IMR-90 (cell line): ENCODE measurements at regions not wholly inside any gene's neighbourhood (a gene's known extent, or its start where the extent isn't known, plus 50 kb on each side); places are given as distances from the start of the nearest gene placed in this dataset.

ENCODE experiments used
- ATAC-seq: fragments of 200-7000 bp; cut with Tn5 transposase; 2 replicates; pipeline ENCODE4 v1.9.1; 2020; ENCODE audit warnings: low read depth, mild to moderate bottlenecking, moderate library complexity
- BruUV-seq: library from RNA; stranded (reverse); fragments of 400-500 nt; replicated peaks from 2 replicates; lab custom pipeline; 2021; lab: Mats Ljungman, UMichigan
- CTCF ChIA-PET: fragments of 300-600 bp; formaldehyde crosslinking; extraction: SDS; loops from one replicate; lab custom pipeline; 2021; ENCODE audit warnings: antibody characterized with exemption; lab: Yijun Ruan, JAX
- POLR2A ChIA-PET: fragments of 300-600 bp; sonication (Branson Sonifier 250); formaldehyde crosslinking; loops from one replicate; lab custom pipeline; 2022; ENCODE audit warnings: antibody characterized with exemption; ENCODE audit not compliant: unreplicated experiment; lab: Charles Lee
- DNase-seq: peaks from one replicate; pipeline ENCODE4 v3.0.0; 2013
- H2AFZ ChIP-seq: replicated peaks from 2 replicates; pipeline ENCODE3; 2013; ENCODE audit warnings: low read length, mild to moderate bottlenecking; ENCODE audit not compliant: poor library complexity
- H2AK5ac ChIP-seq: 2 replicates; pipeline ENCODE4 v1.6.1; 2013; ENCODE audit warnings: low read depth, low read length, inconsistent platforms
- H2AK9ac ChIP-seq: replicated peaks from 2 replicates; pipeline ENCODE3; 2013; ENCODE audit warnings: mild to moderate bottlenecking, low read depth, low read length, moderate library complexity; ENCODE audit not compliant: poor library complexity
- H2BK120ac ChIP-seq: 2 replicates; pipeline ENCODE4 v1.6.1; 2013; ENCODE audit warnings: low read depth, low read length, inconsistent platforms
- H2BK15ac ChIP-seq: 3 replicates; pipeline ENCODE4 v1.6.1; 2013; ENCODE audit warnings: low read depth, low read length, inconsistent platforms
- H2BK20ac ChIP-seq: 2 replicates; pipeline ENCODE4 v1.6.1; 2013; ENCODE audit warnings: low read depth, mild to moderate bottlenecking, inconsistent platforms, low read length, moderate library complexity
- H2BK5ac ChIP-seq: 2 replicates; pipeline ENCODE4 v1.6.1; 2013; ENCODE audit warnings: mild to moderate bottlenecking, low read depth, low read length, inconsistent platforms; ENCODE audit not compliant: poor library complexity, severe bottlenecking
- H3K14ac ChIP-seq: replicated peaks from 2 replicates; pipeline ENCODE4 v1.6.1; 2013; ENCODE audit warnings: low read depth, low read length, inconsistent platforms
- H3K18ac ChIP-seq: 2 replicates; pipeline ENCODE4 v1.6.1; 2013; ENCODE audit warnings: low read depth, low read length, control low read depth
- H3K23ac ChIP-seq: 2 replicates; pipeline ENCODE4 v1.6.1; 2013; ENCODE audit warnings: low read depth, low read length, inconsistent platforms
- H3K27ac ChIP-seq: 2 replicates; pipeline ENCODE4 v1.5.1; 2013; ENCODE audit warnings: mild to moderate bottlenecking, control low read depth, low read length; ENCODE audit not compliant: insufficient read depth
- H3K27me3 ChIP-seq: 2 replicates; pipeline ENCODE4 v1.6.1; 2013; ENCODE audit warnings: low read length; ENCODE audit not compliant: control insufficient read depth, insufficient read depth
- H3K36me3 ChIP-seq: 2 replicates; pipeline ENCODE4 v1.6.1; 2013; ENCODE audit warnings: low read length, mixed read lengths; ENCODE audit not compliant: control insufficient read depth, insufficient read depth
- H3K4ac ChIP-seq: 2 replicates; pipeline ENCODE4 v1.6.1; 2013; ENCODE audit warnings: low read depth, low read length, inconsistent platforms
- H3K4me1 ChIP-seq: 2 replicates; pipeline ENCODE4 v1.6.1; 2013; ENCODE audit warnings: low read length, mixed read lengths; ENCODE audit not compliant: control insufficient read depth, insufficient read depth
- H3K4me2 ChIP-seq: 2 replicates; pipeline ENCODE4 v1.6.1; 2013; ENCODE audit warnings: low read depth, mild to moderate bottlenecking, control low read depth, low read length, moderate library complexity
- H3K4me3 ChIP-seq: 2 replicates; pipeline ENCODE4 v1.5.1; 2013; ENCODE audit warnings: low read depth, mild to moderate bottlenecking, control low read depth, low read length, moderate library complexity; ENCODE audit not compliant: insufficient read depth
- H3K56ac ChIP-seq: 2 replicates; pipeline ENCODE4 v1.6.1; 2013; ENCODE audit warnings: low read length, inconsistent platforms; ENCODE audit not compliant: insufficient read depth; ENCODE audit errors: extremely low read depth
- H3K79me1 ChIP-seq, 2 experiments: 2 replicates each; pipeline ENCODE4 v1.6.1; 2013; ENCODE audit warnings: low read length in 2 of 2, inconsistent platforms in 1 of 2, low read depth in 1 of 2
- H3K9ac ChIP-seq: 2 replicates; pipeline ENCODE4 v1.6.1; 2013; ENCODE audit warnings: low read depth, low read length, control low read depth
- H3K9me1 ChIP-seq: 2 replicates; pipeline ENCODE4 v1.6.1; 2013; ENCODE audit warnings: low read length, inconsistent platforms; ENCODE audit not compliant: insufficient read depth
- H3K9me3 ChIP-seq: 2 replicates; pipeline ENCODE4 v1.6.1; 2013; ENCODE audit warnings: low read length; ENCODE audit not compliant: control insufficient read depth, insufficient read depth
- H4K20me1 ChIP-seq: 2 replicates; pipeline ENCODE4 v1.6.1; 2013; ENCODE audit warnings: low read length, inconsistent platforms; ENCODE audit not compliant: insufficient read depth
- H4K5ac ChIP-seq: 2 replicates; pipeline ENCODE4 v1.6.1; 2013; ENCODE audit warnings: mild to moderate bottlenecking, low read depth, low read length, control low read depth
- H4K8ac ChIP-seq, 2 experiments: 2 replicates each; pipeline ENCODE4 v1.6.1; 2013; ENCODE audit warnings: low read depth in 2 of 2, low read length in 2 of 2, control low read depth in 1 of 2, inconsistent platforms in 1 of 2
- H4K91ac ChIP-seq: 2 replicates; pipeline ENCODE4 v1.6.1; 2013; ENCODE audit warnings: low read depth, low read length, inconsistent platforms; ENCODE audit not compliant: insufficient read depth
- BHLHE40 ChIP-seq: fragments of 150-350 bp; IDR thresholded peaks from 2 replicates; pipeline ENCODE4 v1.6.1; 2016; ENCODE audit warnings: mild to moderate bottlenecking, low read depth, low read length
- CEBPB ChIP-seq: IDR thresholded peaks from 2 replicates; pipeline ENCODE4 v1.6.1; 2012; ENCODE audit warnings: low read depth, low read length, improper control_type of control experiment
- CHD1 ChIP-seq: IDR thresholded peaks from 2 replicates; pipeline ENCODE4 v1.6.1; 2012; ENCODE audit warnings: low read depth, low read length, improper control_type of control experiment
- CTCF ChIP-seq: conservative IDR thresholded peaks from 2 replicates; pipeline ENCODE4 v1.5.1; 2012; ENCODE audit warnings: mild to moderate bottlenecking, low read depth, low read length, improper control_type of control experiment
- ELK1 ChIP-seq: fragments of 150-350 bp; IDR thresholded peaks from 2 replicates; pipeline ENCODE4 v1.6.1; 2016; ENCODE audit warnings: low read depth, mild to moderate bottlenecking, low read length, moderate library complexity, borderline replicate concordance
- FOS ChIP-seq: fragments of 150-350 bp; IDR thresholded peaks from 2 replicates; pipeline ENCODE4 v1.6.1; 2016; ENCODE audit warnings: low read depth, low read length
- MAZ ChIP-seq: IDR thresholded peaks from 2 replicates; pipeline ENCODE4 v1.6.1; 2012; ENCODE audit warnings: low read depth, mild to moderate bottlenecking, low read length, improper control_type of control experiment, moderate library complexity, borderline replicate concordance
- MXI1 ChIP-seq: IDR thresholded peaks from 2 replicates; pipeline ENCODE4 v1.6.1; 2012; ENCODE audit warnings: low read depth, mild to moderate bottlenecking, low read length, moderate library complexity, borderline replicate concordance
- NFE2L2 ChIP-seq: fragments of 150-350 bp; IDR thresholded peaks from 2 replicates; pipeline ENCODE4 v1.6.1; 2016; ENCODE audit warnings: low read depth, mild to moderate bottlenecking, low read length
- RAD21 ChIP-seq: IDR thresholded peaks from 2 replicates; pipeline ENCODE4 v1.6.1; 2012; ENCODE audit warnings: low read length, improper control_type of control experiment
- RCOR1 ChIP-seq: IDR thresholded peaks from 2 replicates; pipeline ENCODE4 v1.6.1; 2012; ENCODE audit warnings: mild to moderate bottlenecking, low read length, improper control_type of control experiment; ENCODE audit not compliant: insufficient replicate concordance
- SMC3 ChIP-seq: fragments of 150-350 bp; IDR thresholded peaks from 2 replicates; pipeline ENCODE4 v1.6.1; 2016; ENCODE audit warnings: low read depth, mild to moderate bottlenecking, antibody characterized with exemption, low read length, moderate library complexity
- USF2 ChIP-seq: fragments of 150-350 bp; IDR thresholded peaks from 2 replicates; pipeline ENCODE4 v1.6.1; 2017; ENCODE audit warnings: mild to moderate bottlenecking, antibody characterized with exemption, low read length, low read depth
- WGBS, 2 experiments: methylation state at CpG; one replicate each; pipeline versions ENCODE4 v1.1.5 to v1.1.7; 2013; ENCODE audit warnings: missing lambda C conversion rate in 2 of 2; ENCODE audit not compliant: insufficient read length in 1 of 2; ENCODE audit errors: extremely low coverage in 2 of 2; 5-methylcytosine and 5-hydroxymethylcytosine counted together
- dilution Hi-C: fragments of 300-500 bp; cut with HindIII; formaldehyde crosslinking; loops from one replicate; pipeline ENCODE4 v1.14.3; 2018; ENCODE audit warnings: low sequenced_read_pairs; ENCODE audit not compliant: unreplicated experiment
- in situ Hi-C: fragments of 300-500 bp; cut with MboI; formaldehyde crosslinking; loops from 3 replicates; pipeline ENCODE4 v1.14.3; 2019; ENCODE audit warnings: low sequenced_read_pairs, inconsistent platforms, mixed read lengths
- intact Hi-C: fragments of 100-400 bp; cut with micrococcal nuclease; formaldehyde crosslinking; loops from 2 replicates; pipeline ENCODE4 v1.10.0; 2022

GRCh38 chr2:75865702-75866101 is 155.0 kb upstream of the GCFC2 start:
- Histone ChIP-seq H3K27ac (no peak overlapping the region), H3K56ac (no peak overlapping the region), H3K9ac (no peak overlapping the region), H2BK20ac (no peak overlapping the region), H4K8ac (no peak overlapping the region), H4K20me1 (no peaks in the 10 kb centered on the region), H3K79me1 (no peaks in the 10 kb centered on the region), H4K91ac (no peak overlapping the region), H3K9me3 (no peaks in the 10 kb centered on the region), H2BK5ac (no peak overlapping the region), H2AK5ac (no peak overlapping the region), H3K36me3 (no peaks in the 10 kb centered on the region), H2BK120ac (no peak overlapping the region), H2AK9ac (no peak overlapping the region), H3K23ac (no peak overlapping the region), H3K9me1 (no peaks in the 10 kb centered on the region), H3K14ac (no peak overlapping the region), H3K4me3 (no peak overlapping the region), H3K4me1 (no peaks in the 10 kb centered on the region), H3K18ac (no peak overlapping the region), H3K27me3 (no peaks in the 10 kb centered on the region), H3K4me2 (no peak overlapping the region), H2BK15ac (no peak overlapping the region), H2AFZ (no peak overlapping the region), H4K5ac (no peak overlapping the region), H3K4ac (no peak overlapping the region)
- TF ChIP-seq FOS (no peak), RCOR1 (no peak), SMC3 (no peak), NFE2L2 (no peak), CEBPB (no peak), RAD21 (no peak), CHD1 (no peak), USF2 (no peak), MAZ (no peak), BHLHE40 (no peak), MXI1 (no peak), CTCF (no peak), ELK1 (no peak)
- in situ Hi-C loops: no loop called here
- no peak for ATAC-seq
- intact Hi-C loops: no loop called here
- no CpG with 5 or more reads among the region's 8 CpGs for WGBS, 2 experiments
- CTCF ChIA-PET: no interaction called here
- POLR2A ChIA-PET: no interaction called here
- dilution Hi-C loops: no loop called here
- no TSS peak for BruUV-seq
- no peak for DNase-seq
